Lung (tissue), 11 donors: ENCODE measurements at regions not wholly inside any gene's neighbourhood (a gene's known extent, or its start where the extent isn't known, plus 50 kb on each side); places are given as distances from the start of the nearest gene placed in this dataset.

Source experiments
- ATAC-seq: fragments of 200-7000 bp; cut with Tn5 transposase; one replicate; pipeline ENCODE4 v1.9.1; 2020; ENCODE audit warnings: moderate number of reproducible peaks; ENCODE audit not compliant: insufficient read depth, low FRiP score
- DNase-seq, 3 donors: peaks; one replicate each; pipeline ENCODE4 v3.0.0-alpha.2; 2013 to 2017
- H3K27ac ChIP-seq, 2 donors: one replicate each; pipeline ENCODE4 v1.5.1; 2013; ENCODE audit warnings: mild to moderate bottlenecking in 2 of 2, moderate library complexity in 2 of 2, control low read depth in 1 of 2, inconsistent platforms in 1 of 2, low read depth in 1 of 2, low read length in 1 of 2
- H3K27me3 ChIP-seq, 3 donors: one replicate each; pipeline ENCODE4 v1.5.1; 2013; ENCODE audit warnings: low read length in 2 of 3; ENCODE audit not compliant: control insufficient read depth in 3 of 3, insufficient read depth in 3 of 3
- H3K36me3 ChIP-seq, 4 donors: one replicate each; pipeline ENCODE4 v1.5.1; 2013; ENCODE audit warnings: low read length in 4 of 4, mild to moderate bottlenecking in 1 of 4, moderate library complexity in 1 of 4; ENCODE audit not compliant: control insufficient read depth in 4 of 4, insufficient read depth in 4 of 4
- H3K4me1 ChIP-seq, 5 donors: one replicate each; pipeline ENCODE4 v1.5.1; 2013; ENCODE audit warnings: low read length in 5 of 5, mild to moderate bottlenecking in 2 of 5, moderate library complexity in 1 of 5; ENCODE audit not compliant: control insufficient read depth in 5 of 5, insufficient read depth in 5 of 5
- H3K4me3 ChIP-seq: one replicate; pipeline ENCODE4 v1.5.1; 2013; ENCODE audit warnings: mild to moderate bottlenecking, control low read depth, moderate library complexity
- H3K9ac ChIP-seq, 2 donors: one replicate each; pipeline ENCODE4 v1.5.1; 2013; ENCODE audit warnings: low read length in 2 of 2, control low read depth in 1 of 2; ENCODE audit not compliant: insufficient read depth in 1 of 2
- H3K9me3 ChIP-seq, 4 donors: one replicate each; pipeline ENCODE4 v1.5.1; 2013; ENCODE audit warnings: low read length in 3 of 4, mild to moderate bottlenecking in 1 of 4, moderate library complexity in 1 of 4; ENCODE audit not compliant: control insufficient read depth in 4 of 4, insufficient read depth in 3 of 4
- WGBS, 2 donors: extraction: QIAGEN DNeasy Blood & Tissue Kit; methylation state at CpG; one replicate each; pipeline ENCODE4 v1.1.7; 2013; 5-methylcytosine and 5-hydroxymethylcytosine counted together
- TF ChIP-seq, protein P1 (sequence below): IDR thresholded peaks from 2 replicates; pipeline ENCODE4 v1.5.1; 2012; ENCODE audit warnings: mild to moderate bottlenecking; ENCODE audit errors: control extremely low read depth, extremely low read depth
- donor health status: control.
- donor health status: control.
- donor health status: Bipolar disorder and iron deficiency.
- donor health status: healthy.
- donor health status: DM: yes; HTN: yes; CAD: no.

DNA sequence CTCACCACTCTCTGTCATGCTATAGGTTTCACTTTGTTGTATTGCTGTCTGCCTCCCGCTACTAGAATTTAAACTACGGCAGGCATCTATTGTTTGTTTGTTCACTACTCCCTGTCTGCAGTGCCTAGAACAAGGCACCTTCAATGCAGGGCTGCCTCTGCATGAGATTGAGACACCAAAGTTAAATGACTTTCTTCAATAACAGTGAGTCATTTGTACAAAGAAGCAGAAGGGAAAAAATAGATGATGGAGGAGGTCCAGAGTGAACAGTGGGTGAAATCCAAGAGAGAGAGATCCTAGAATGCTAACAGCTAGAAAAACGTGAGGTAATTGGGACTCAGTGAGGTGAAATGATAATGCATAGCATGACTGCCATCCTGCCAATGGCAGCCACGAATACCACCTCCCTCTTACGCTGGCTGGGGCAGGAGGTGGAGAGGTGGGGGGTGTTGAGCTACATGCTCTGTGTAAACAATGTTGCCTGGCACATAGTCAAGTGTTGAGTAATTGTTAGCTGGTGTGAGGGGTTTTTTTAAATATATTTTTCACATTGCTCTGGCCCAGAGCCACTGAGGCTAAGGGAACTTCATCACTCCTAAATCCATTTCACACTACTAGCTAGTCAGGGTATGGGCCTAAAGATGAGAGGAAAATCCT lies 367.6 kb downstream of the RPS29 start:
- H3K36me3 ChIP-seq: no peaks in the 10 kb centered on the region
- DNase-seq (peak in 2 of 3 donors; percentile 60 to 80), ATAC-seq (no peak)
- H3K4me3 ChIP-seq: no peak overlapping the region
- H3K27ac ChIP-seq: no peak overlapping the region
- peaks cover 0 to 20% (median 0%) of the 10 kb centered on the region in 5 donors for H3K4me1 ChIP-seq
- H3K9ac ChIP-seq: no peak overlapping the region
- TF ChIP-seq, protein P1, sequence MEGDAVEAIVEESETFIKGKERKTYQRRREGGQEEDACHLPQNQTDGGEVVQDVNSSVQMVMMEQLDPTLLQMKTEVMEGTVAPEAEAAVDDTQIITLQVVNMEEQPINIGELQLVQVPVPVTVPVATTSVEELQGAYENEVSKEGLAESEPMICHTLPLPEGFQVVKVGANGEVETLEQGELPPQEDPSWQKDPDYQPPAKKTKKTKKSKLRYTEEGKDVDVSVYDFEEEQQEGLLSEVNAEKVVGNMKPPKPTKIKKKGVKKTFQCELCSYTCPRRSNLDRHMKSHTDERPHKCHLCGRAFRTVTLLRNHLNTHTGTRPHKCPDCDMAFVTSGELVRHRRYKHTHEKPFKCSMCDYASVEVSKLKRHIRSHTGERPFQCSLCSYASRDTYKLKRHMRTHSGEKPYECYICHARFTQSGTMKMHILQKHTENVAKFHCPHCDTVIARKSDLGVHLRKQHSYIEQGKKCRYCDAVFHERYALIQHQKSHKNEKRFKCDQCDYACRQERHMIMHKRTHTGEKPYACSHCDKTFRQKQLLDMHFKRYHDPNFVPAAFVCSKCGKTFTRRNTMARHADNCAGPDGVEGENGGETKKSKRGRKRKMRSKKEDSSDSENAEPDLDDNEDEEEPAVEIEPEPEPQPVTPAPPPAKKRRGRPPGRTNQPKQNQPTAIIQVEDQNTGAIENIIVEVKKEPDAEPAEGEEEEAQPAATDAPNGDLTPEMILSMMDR: no peak
- 63 to 72% methylated on average over 5 of the region's 5 CpGs for WGBS, 2 donors
- H3K27me3 ChIP-seq: no peaks in the 10 kb centered on the region
- no peaks in the 10 kb centered on the region for H3K9me3 ChIP-seq

DNA sequence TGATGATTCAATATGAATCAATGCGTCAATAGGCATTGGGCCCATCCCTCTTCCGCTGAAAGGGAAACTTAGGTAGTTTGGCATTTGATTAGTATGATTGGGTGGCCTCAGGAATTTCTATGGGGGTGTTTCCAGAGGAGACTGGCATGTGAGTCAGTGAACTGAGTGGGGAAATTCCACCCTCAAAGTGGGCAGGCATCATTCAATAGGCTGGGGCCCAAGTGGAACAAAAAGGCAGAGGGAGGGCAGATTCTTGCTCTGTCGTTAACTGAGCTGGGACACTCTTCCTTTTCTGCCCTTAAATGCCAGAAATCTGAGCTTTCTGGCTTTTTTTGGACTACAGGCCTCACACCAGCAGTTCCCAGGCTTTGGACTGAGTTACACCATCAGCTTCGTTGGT lies 373.5 kb downstream of the RPS29 start:
- H3K27me3 ChIP-seq: no peaks in the 10 kb centered on the region
- H3K27ac ChIP-seq: no peak overlapping the region
- H3K9me3 ChIP-seq: no peaks in the 10 kb centered on the region
- ATAC-seq: no peak
- TF ChIP-seq, protein P1: no peak
- no peaks in the 10 kb centered on the region for H3K36me3 ChIP-seq
- peaks cover 0 to 27% (median 2%) of the 10 kb centered on the region in 5 donors for H3K4me1 ChIP-seq
- no peak overlapping the region for H3K9ac ChIP-seq
- no peak for DNase-seq
- WGBS, 2 donors: 85% methylated on average over 4 of the region's 4 CpGs
- no peak overlapping the region for H3K4me3 ChIP-seq

DNA sequence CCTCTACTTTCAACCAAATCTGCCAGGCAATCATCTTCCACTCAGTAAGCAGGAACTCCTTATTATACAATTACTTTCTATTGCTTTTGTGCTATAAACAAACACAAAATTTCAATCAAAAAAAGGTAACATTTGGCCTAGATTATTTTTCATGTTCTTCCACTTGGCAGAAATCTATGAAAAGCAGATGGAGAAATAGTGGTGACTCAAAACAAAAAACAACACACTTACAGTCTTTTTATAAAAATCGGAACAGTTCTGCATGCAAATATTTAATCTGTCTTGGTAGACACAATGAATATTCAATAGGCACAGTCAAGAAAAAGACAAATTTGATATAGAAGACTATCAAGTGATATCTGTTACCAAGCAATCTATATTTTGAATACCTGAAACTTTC lies 376.8 kb downstream of the RPS29 start:
- Histone ChIP-seq H3K27me3 (no peaks in the 10 kb centered on the region), H3K36me3 (no peaks in the 10 kb centered on the region), H3K4me3 (no peak overlapping the region), H3K9ac (no peak overlapping the region), H3K27ac (no peak overlapping the region), H3K4me1 (peaks cover 0 to 45% (median 11%) of the 10 kb centered on the region in 5 donors), H3K9me3 (no peaks in the 10 kb centered on the region)
- TF ChIP-seq, protein P1: no peak
- ATAC-seq: no peak
- WGBS, 2 donors: 77 to 90% methylated on average over 1 of the region's 1 CpG
- no peak for DNase-seq

DNA sequence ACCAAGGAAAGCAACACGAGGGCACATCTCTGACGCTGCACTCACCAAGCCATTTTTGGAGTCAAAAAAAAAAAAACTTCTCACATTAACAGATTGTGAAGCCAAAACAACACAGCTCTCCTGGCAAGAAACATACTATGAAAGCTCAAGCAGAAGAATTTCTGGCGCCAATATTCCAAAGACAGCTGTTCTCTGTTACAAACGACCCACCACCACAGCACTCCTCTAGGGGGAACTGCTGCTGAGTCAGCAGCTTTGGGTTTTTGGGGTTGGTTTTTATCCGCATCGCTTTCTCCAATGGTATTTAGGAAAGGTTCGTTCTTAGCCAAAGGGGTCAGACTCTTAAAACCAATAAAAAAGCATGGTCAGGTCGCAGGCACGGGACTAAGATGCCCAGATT lies 379.4 kb downstream of the RPS29 start:
- Histone ChIP-seq H3K9ac (no peak overlapping the region), H3K4me1 (peaks cover 0 to 45% (median 11%) of the 10 kb centered on the region in 5 donors), H3K4me3 (no peak overlapping the region), H3K27me3 (no peaks in the 10 kb centered on the region), H3K36me3 (no peaks in the 10 kb centered on the region), H3K27ac (no peak overlapping the region), H3K9me3 (no peaks in the 10 kb centered on the region)
- TF ChIP-seq, protein P1: no peak
- ATAC-seq (no peak), DNase-seq (peak; percentile 88 to 98 (median 97))
- 77 to 84% methylated on average over 9 of the region's 9 CpGs for WGBS, 2 donors
